22Rv1 (cell line): ENCODE measurements at regions not wholly inside any gene's neighbourhood (a gene's known extent, or its start where the extent isn't known, plus 50 kb on each side); places are given as distances from the start of the nearest gene placed in this dataset.
"Not testable (repeated sequence)": the region's sequence is repeated elsewhere in the genome, so short reads cannot be mapped to it uniquely, and the experiment has no call there.

Experiments used
- H3K27ac ChIP-seq: fragments of 450-650 bp; 2 replicates; pipeline ENCODE4 v1.5.1; 2017

DNA sequence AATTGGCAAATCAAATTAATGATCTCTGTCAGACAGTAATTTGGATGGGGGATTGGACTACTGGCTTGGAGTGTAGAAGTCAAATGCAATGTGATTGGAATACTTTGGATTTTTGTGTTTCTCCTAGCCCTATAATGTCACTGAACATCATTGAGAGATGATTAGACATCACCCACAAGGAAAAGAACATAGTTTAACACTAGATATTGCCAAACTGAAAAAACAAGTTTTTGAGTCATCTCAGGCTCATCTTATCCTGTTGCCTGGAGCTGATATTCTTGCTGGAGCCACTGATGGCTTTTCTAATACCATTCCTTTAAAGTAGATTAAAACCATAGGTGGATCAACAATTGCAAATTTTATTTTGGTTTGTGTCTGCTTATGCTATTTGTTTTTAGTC, 76.7 kb downstream of the HSFY2 start:
- H3K27ac ChIP-seq: not testable (repeated sequence)

DNA sequence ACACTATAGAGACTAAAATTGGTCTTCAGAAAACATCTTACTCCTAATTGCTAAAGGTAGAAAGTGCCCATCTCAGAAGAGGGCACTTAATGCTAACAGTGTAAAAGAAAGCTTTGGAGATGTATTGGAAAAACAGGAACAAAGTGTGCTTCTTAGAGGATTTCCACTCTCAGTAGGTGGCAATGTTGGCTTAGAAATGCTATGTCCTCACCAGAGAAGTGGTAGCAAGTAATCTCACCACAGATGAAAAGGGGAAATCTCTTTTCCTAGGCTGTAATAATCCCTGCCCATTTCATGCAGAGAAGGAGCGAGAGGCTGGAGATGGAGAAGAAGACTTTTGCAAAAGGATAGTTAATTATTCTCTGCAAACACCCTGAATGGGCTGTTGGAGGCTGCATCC, 69.3 kb downstream of the HSFY2 start:
- H3K27ac ChIP-seq: not testable (repeated sequence)

DNA sequence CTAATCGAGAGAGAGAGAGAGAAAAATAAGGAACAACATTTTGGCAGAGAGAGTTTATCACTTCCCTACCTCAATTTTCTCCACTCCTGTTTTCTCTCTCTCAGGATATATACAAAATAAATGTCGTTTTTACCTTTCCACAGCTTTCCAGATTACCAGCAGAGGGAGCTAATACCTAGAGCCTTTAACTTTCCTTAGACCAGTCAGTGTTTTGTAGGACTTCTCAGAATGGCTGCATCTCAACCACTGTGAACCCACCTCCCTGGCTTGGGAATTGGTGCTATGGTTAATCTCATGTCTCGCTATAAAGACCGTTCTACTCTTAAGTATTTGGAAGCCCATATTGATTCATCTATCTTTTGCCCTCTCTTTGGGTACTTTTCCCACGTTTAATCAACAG, 61.8 kb downstream of the HSFY2 start:
- H3K27ac ChIP-seq: not testable (repeated sequence)

GRCh38 chrY:18713760-18714159, 59.8 kb downstream of the HSFY2 start:
- not testable (repeated sequence) for H3K27ac ChIP-seq

DNA sequence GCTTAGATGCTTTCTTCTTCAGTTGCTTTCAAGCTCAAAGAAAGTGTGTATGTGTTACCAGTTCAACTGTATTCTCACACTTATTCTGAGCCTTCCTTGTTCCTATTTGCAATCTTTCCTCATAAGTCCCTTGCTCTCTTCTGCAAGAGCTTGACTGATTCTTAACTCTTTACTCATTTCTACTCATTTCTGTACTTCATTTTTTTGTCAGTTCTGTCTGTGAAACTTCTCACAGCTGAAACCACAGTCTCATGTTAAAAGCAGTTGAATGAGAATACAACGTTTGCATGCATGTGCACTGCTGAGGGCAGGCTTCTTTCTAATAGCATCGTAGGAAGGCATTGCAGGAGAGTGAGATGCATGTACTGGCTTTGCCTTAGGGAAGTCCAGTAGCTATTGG, 54.8 kb downstream of the HSFY2 start:
- H3K27ac ChIP-seq: not testable (repeated sequence)

- H3K27ac ChIP-seq: not testable (repeated sequence)
Observed at GRCh38 chrY:18720395-18720794, 53.1 kb downstream of the HSFY2 start.
